HepG2 (cell line): ENCODE measurements at regions not wholly inside any gene's neighbourhood (a gene's known extent, or its start where the extent isn't known, plus 50 kb on each side); places are given as distances from the start of the nearest gene placed in this dataset.

Experiments used
- CBX5 ChIP-seq: sonication (generic); formaldehyde crosslinking; IDR thresholded peaks from 2 replicates; pipeline ENCODE4 v1.4.0; 2020; ENCODE audit warnings: missing genetic modification reagents, borderline replicate concordance
- CREB3 ChIP-seq: sonication (generic); formaldehyde crosslinking; IDR thresholded peaks from 2 replicates; pipeline ENCODE4 v1.5.0; 2020; ENCODE audit warnings: missing genetic modification reagents
- GFI1 ChIP-seq: sonication (generic); formaldehyde crosslinking; IDR thresholded peaks from 2 replicates; pipeline ENCODE4 v1.5.0; 2020; ENCODE audit warnings: missing genetic modification reagents, mild to moderate bottlenecking, borderline replicate concordance
- HES4 ChIP-seq: sonication (generic); formaldehyde crosslinking; IDR thresholded peaks from 2 replicates; pipeline ENCODE4 v1.9.0; 2021; ENCODE audit warnings: mild to moderate bottlenecking, missing genetic modification reagents, borderline replicate concordance
- IRF9 ChIP-seq: sonication (generic); formaldehyde crosslinking; IDR thresholded peaks from 2 replicates; pipeline ENCODE4 v1.8.0; 2022; ENCODE audit warnings: missing genetic modification reagents, mild to moderate bottlenecking, borderline replicate concordance
- JDP2 ChIP-seq: sonication (generic); formaldehyde crosslinking; IDR thresholded peaks from 2 replicates; pipeline ENCODE4 v1.8.1; 2022; ENCODE audit warnings: missing genetic modification reagents, borderline replicate concordance
- NFATC3 ChIP-seq: sonication (generic); formaldehyde crosslinking; IDR thresholded peaks from 2 replicates; pipeline ENCODE4 v1.5.1; 2020; ENCODE audit warnings: mild to moderate bottlenecking, missing genetic modification reagents
- NONO ChIP-seq, 2 experiments: fragments of 450-650 bp in 1 of 2; sonication (generic) in 1 of 2; formaldehyde crosslinking in 1 of 2; IDR thresholded peaks in 1 of 2; conservative IDR thresholded peaks in 1 of 2; 2 replicates each; pipeline versions ENCODE4 v1.6.1 to v1.8.0; 2017 to 2022; ENCODE audit warnings: mild to moderate bottlenecking in 1 of 2, missing genetic modification reagents in 1 of 2, moderate library complexity in 1 of 2
- PCBP2 ChIP-seq: fragments of 200-400 bp; formaldehyde crosslinking; optimal IDR thresholded peaks from 2 replicates; pipeline ENCODE3; 2018; ENCODE audit warnings: low read length, low read depth; ENCODE audit not compliant: poor library complexity, severe bottlenecking
- RFX3 ChIP-seq: IDR thresholded peaks from 2 replicates; pipeline ENCODE4 v1.6.1; 2016; ENCODE audit warnings: missing biosample characterization, missing genetic modification reagents
- TBX2 ChIP-seq: sonication (generic); formaldehyde crosslinking; IDR thresholded peaks from 2 replicates; pipeline ENCODE4 v1.5.0; 2020; ENCODE audit warnings: missing genetic modification reagents, mild to moderate bottlenecking, borderline replicate concordance
- ZBTB37 ChIP-seq: sonication (generic); formaldehyde crosslinking; IDR thresholded peaks from 2 replicates; pipeline ENCODE4 v1.4.0; 2020; ENCODE audit warnings: mild to moderate bottlenecking, missing genetic modification reagents
- ZNF282 ChIP-seq: fragments of 450-650 bp; IDR thresholded peaks from 2 replicates; pipeline ENCODE4 v1.6.1; 2018; ENCODE audit not compliant: partially characterized antibody
- ZNF34 ChIP-seq: sonication (generic); formaldehyde crosslinking; IDR thresholded peaks from 2 replicates; pipeline ENCODE4 v1.4.0; 2020; ENCODE audit warnings: mild to moderate bottlenecking, missing genetic modification reagents, borderline replicate concordance
- ZNF383 ChIP-seq: sonication (generic); formaldehyde crosslinking; IDR thresholded peaks from 2 replicates; pipeline ENCODE4 v1.4.0; 2020; ENCODE audit warnings: missing genetic modification reagents, mild to moderate bottlenecking, borderline replicate concordance
- ZNF510 ChIP-seq: sonication (generic); formaldehyde crosslinking; IDR thresholded peaks from 2 replicates; pipeline ENCODE4 v1.4.0; 2020; ENCODE audit warnings: low read depth, mild to moderate bottlenecking, missing genetic modification reagents
- ZNF7 ChIP-seq: IDR thresholded peaks from 2 replicates; pipeline ENCODE4 v1.6.1; 2016; ENCODE audit warnings: missing biosample characterization, missing genetic modification reagents
- ZNF740 ChIP-seq: sonication (generic); formaldehyde crosslinking; IDR thresholded peaks from 2 replicates; pipeline ENCODE4 v1.4.0; 2020; ENCODE audit warnings: missing genetic modification reagents
- ZNF747 ChIP-seq: sonication (generic); formaldehyde crosslinking; IDR thresholded peaks from 2 replicates; pipeline ENCODE4 v1.8.1; 2023; ENCODE audit warnings: missing genetic modification reagents, mild to moderate bottlenecking, borderline replicate concordance
- ZNF790 ChIP-seq: sonication (generic); formaldehyde crosslinking; IDR thresholded peaks from 2 replicates; pipeline ENCODE4 v1.8.0; 2022; ENCODE audit warnings: missing genetic modification reagents, mild to moderate bottlenecking, borderline replicate concordance
- TF ChIP-seq, protein P1 (sequence below): sonication (generic); formaldehyde crosslinking; IDR thresholded peaks from 2 replicates; pipeline ENCODE4 v1.4.0; 2020; ENCODE audit warnings: missing genetic modification reagents, mild to moderate bottlenecking, borderline replicate concordance
- TF ChIP-seq, protein P2 (sequence below): conservative IDR thresholded peaks from 2 replicates; pipeline ENCODE4 v1.6.1; 2018; ENCODE audit warnings: missing genetic modification reagents

DNA sequence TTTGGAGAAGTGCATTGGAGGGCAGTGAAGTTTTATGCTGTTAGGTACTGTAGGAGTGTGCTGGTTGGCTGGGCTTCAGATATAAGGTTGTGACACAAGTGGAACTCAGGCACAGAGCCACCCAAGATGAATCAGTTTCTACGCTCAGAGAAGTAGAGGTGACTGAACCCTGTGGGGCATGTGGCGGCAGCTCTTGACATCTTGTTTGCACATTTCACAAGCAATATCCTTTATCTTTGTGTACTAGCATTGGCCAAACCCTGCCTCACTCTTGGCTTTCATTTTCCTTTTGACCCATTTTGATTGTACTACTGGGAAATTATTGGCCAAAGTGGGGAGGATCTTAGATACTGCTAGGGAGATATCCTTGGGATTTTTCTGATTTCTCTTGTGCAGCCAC is 110.0 kb downstream of the PSAT1 start (continued):
- no peak for TF ChIP-seq ZNF747
- TF ChIP-seq, protein P1, sequence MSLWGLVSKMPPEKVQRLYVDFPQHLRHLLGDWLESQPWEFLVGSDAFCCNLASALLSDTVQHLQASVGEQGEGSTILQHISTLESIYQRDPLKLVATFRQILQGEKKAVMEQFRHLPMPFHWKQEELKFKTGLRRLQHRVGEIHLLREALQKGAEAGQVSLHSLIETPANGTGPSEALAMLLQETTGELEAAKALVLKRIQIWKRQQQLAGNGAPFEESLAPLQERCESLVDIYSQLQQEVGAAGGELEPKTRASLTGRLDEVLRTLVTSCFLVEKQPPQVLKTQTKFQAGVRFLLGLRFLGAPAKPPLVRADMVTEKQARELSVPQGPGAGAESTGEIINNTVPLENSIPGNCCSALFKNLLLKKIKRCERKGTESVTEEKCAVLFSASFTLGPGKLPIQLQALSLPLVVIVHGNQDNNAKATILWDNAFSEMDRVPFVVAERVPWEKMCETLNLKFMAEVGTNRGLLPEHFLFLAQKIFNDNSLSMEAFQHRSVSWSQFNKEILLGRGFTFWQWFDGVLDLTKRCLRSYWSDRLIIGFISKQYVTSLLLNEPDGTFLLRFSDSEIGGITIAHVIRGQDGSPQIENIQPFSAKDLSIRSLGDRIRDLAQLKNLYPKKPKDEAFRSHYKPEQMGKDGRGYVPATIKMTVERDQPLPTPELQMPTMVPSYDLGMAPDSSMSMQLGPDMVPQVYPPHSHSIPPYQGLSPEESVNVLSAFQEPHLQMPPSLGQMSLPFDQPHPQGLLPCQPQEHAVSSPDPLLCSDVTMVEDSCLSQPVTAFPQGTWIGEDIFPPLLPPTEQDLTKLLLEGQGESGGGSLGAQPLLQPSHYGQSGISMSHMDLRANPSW = no peak
- TF ChIP-seq IRF9 (CRISPR knock-in tag) = no peak
- no peak for TF ChIP-seq ZNF740
- TF ChIP-seq PCBP2 = no peak
- no peak for TF ChIP-seq ZNF383
- no peak for TF ChIP-seq ZNF510
- no peak for TF ChIP-seq CREB3 (CRISPR knock-in tag)
- peak; percentile 91 for TF ChIP-seq GFI1 (CRISPR knock-in tag)
- TF ChIP-seq TBX2 (CRISPR knock-in tag) = peak; percentile 66; the same call in 1 of the 2 replicates
- no peak for TF ChIP-seq HES4
- no peak for TF ChIP-seq ZNF282
- no peak for TF ChIP-seq ZNF7 (CRISPR knock-in tag)
- no peak for TF ChIP-seq ZBTB37
- no peak for TF ChIP-seq ZNF790
- no peak for TF ChIP-seq ZNF34 (CRISPR knock-in tag)
- TF ChIP-seq NFATC3 (CRISPR knock-in tag) = no peak
- TF ChIP-seq, protein P2, sequence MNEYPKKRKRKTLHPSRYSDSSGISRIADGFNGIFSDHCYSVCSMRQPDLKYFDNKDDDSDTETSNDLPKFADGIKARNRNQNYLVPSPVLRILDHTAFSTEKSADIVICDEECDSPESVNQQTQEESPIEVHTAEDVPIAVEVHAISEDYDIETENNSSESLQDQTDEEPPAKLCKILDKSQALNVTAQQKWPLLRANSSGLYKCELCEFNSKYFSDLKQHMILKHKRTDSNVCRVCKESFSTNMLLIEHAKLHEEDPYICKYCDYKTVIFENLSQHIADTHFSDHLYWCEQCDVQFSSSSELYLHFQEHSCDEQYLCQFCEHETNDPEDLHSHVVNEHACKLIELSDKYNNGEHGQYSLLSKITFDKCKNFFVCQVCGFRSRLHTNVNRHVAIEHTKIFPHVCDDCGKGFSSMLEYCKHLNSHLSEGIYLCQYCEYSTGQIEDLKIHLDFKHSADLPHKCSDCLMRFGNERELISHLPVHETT (CRISPR knock-in tag) = no peak
- no peak for TF ChIP-seq RFX3 (CRISPR knock-in tag)
- TF ChIP-seq JDP2 = no peak
- no peak for TF ChIP-seq NONO (IDR thresholded peaks at IDR 0.05)
- TF ChIP-seq NONO (CRISPR knock-in tag; conservative IDR thresholded peaks at IDR 0.05) = 0 out of 2 replicates have a peak, but pooled peaks have one; percentile 19
- peak; percentile 92 for TF ChIP-seq CBX5 (CRISPR knock-in tag)
